Stimulated activated naive CD8-positive, alpha-beta T cell treated with anti-CD3 and anti-CD28 coated beads, Interleukin-15, Interleukin-2, amounts not matched to agents 100 ng/mL and 50 ng/mL, for 24 hours (primary cell): ENCODE measurements at regions not wholly inside any gene's neighbourhood (a gene's known extent, or its start where the extent isn't known, plus 50 kb on each side); places are given as distances from the start of the nearest gene placed in this dataset.

ENCODE experiments used
- H3K27ac Mint-ChIP-seq: one replicate; pipeline ENCODE4 v1.8.0; 2021; ENCODE audit warnings: mild to moderate bottlenecking, mixed read lengths
- H3K27me3 Mint-ChIP-seq: one replicate; pipeline ENCODE4 v1.8.0; 2021; ENCODE audit warnings: mixed read lengths
- H3K36me3 Mint-ChIP-seq: one replicate; pipeline ENCODE4 v1.8.0; 2021; ENCODE audit warnings: low read depth, mixed read lengths
- H3K4me1 Mint-ChIP-seq: one replicate; pipeline ENCODE4 v1.8.0; 2021; ENCODE audit warnings: low read depth, mixed read lengths
- H3K4me3 Mint-ChIP-seq: one replicate; pipeline ENCODE4 v1.8.0; 2021; ENCODE audit warnings: mild to moderate bottlenecking, mixed read lengths
- H3K9me3 Mint-ChIP-seq: one replicate; pipeline ENCODE4 v1.8.0; 2021; ENCODE audit warnings: mixed read lengths

GRCh38 chr2:129334696-129335410 is 644.6 kb upstream of the RAB6C start:
- no peaks in the 10 kb centered on the region for H3K4me1 Mint-ChIP-seq
- no peaks in the 10 kb centered on the region for H3K36me3 Mint-ChIP-seq
- H3K9me3 Mint-ChIP-seq: peaks cover 3% of the 10 kb centered on the region
- H3K27ac Mint-ChIP-seq: no peak overlapping the region
- no peak overlapping the region for H3K4me3 Mint-ChIP-seq
- H3K27me3 Mint-ChIP-seq: peaks cover 9% of the 10 kb centered on the region

- Mint-ChIP-seq H3K9me3 (peaks cover 8% of the 10 kb centered on the region), H3K27ac (no peak overlapping the region), H3K4me1 (no peaks in the 10 kb centered on the region), H3K4me3 (no peak overlapping the region), H3K36me3 (no peaks in the 10 kb centered on the region), H3K27me3 (peaks cover 12% of the 10 kb centered on the region)
Observed at GRCh38 chr2:129336276-129336675, 643.2 kb upstream of the RAB6C start.

GRCh38 chr2:129337076-129337475 is 642.4 kb upstream of the RAB6C start:
- Mint-ChIP-seq H3K27me3 (peaks cover 17% of the 10 kb centered on the region), H3K9me3 (peaks cover 12% of the 10 kb centered on the region), H3K36me3 (no peaks in the 10 kb centered on the region), H3K4me3 (no peak overlapping the region), H3K27ac (no peak overlapping the region), H3K4me1 (no peaks in the 10 kb centered on the region)

- Mint-ChIP-seq H3K27me3 (peaks cover 6% of the 10 kb centered on the region), H3K9me3 (peaks cover 23% of the 10 kb centered on the region), H3K4me3 (no peak overlapping the region), H3K36me3 (no peaks in the 10 kb centered on the region), H3K27ac (no peak overlapping the region), H3K4me1 (no peaks in the 10 kb centered on the region)
Observed at GRCh38 chr2:129345540-129345939, 633.9 kb upstream of the RAB6C start.

GRCh38 chr2:129347486-129348217 is 631.8 kb upstream of the RAB6C start:
- Mint-ChIP-seq H3K4me1 (no peaks in the 10 kb centered on the region), H3K36me3 (no peaks in the 10 kb centered on the region), H3K27ac (no peak overlapping the region), H3K27me3 (no peaks in the 10 kb centered on the region), H3K9me3 (peaks cover 14% of the 10 kb centered on the region), H3K4me3 (no peak overlapping the region)

GRCh38 chr2:129354631-129355030 is 624.8 kb upstream of the RAB6C start:
- H3K27ac Mint-ChIP-seq: no peak overlapping the region
- H3K9me3 Mint-ChIP-seq: no peaks in the 10 kb centered on the region
- no peaks in the 10 kb centered on the region for H3K4me1 Mint-ChIP-seq
- H3K27me3 Mint-ChIP-seq: no peaks in the 10 kb centered on the region
- H3K36me3 Mint-ChIP-seq: no peaks in the 10 kb centered on the region
- H3K4me3 Mint-ChIP-seq: no peak overlapping the region

- H3K27me3 Mint-ChIP-seq: no peaks in the 10 kb centered on the region
- no peaks in the 10 kb centered on the region for H3K9me3 Mint-ChIP-seq
- H3K27ac Mint-ChIP-seq: no peak overlapping the region
- no peak overlapping the region for H3K4me3 Mint-ChIP-seq
- H3K36me3 Mint-ChIP-seq: no peaks in the 10 kb centered on the region
- no peaks in the 10 kb centered on the region for H3K4me1 Mint-ChIP-seq
Observed at GRCh38 chr2:129361688-129362087, 617.8 kb upstream of the RAB6C start.

- Mint-ChIP-seq H3K9me3 (no peaks in the 10 kb centered on the region), H3K27me3 (no peaks in the 10 kb centered on the region), H3K4me3 (no peak overlapping the region), H3K36me3 (no peaks in the 10 kb centered on the region), H3K27ac (no peak overlapping the region), H3K4me1 (no peaks in the 10 kb centered on the region)
Observed at GRCh38 chr2:129366263-129366662, 613.2 kb upstream of the RAB6C start.

- Mint-ChIP-seq H3K4me3 (no peak overlapping the region), H3K27ac (no peak overlapping the region), H3K27me3 (no peaks in the 10 kb centered on the region), H3K36me3 (no peaks in the 10 kb centered on the region), H3K4me1 (no peaks in the 10 kb centered on the region), H3K9me3 (no peaks in the 10 kb centered on the region)
Observed at GRCh38 chr2:129367107-129367506, 612.4 kb upstream of the RAB6C start.

GRCh38 chr2:129369437-129369836 is 610.0 kb upstream of the RAB6C start:
- Mint-ChIP-seq H3K36me3 (no peaks in the 10 kb centered on the region), H3K4me3 (no peak overlapping the region), H3K27ac (no peak overlapping the region), H3K4me1 (no peaks in the 10 kb centered on the region), H3K27me3 (no peaks in the 10 kb centered on the region), H3K9me3 (no peaks in the 10 kb centered on the region)

- Mint-ChIP-seq H3K4me1 (no peaks in the 10 kb centered on the region), H3K9me3 (no peaks in the 10 kb centered on the region), H3K27ac (no peak overlapping the region), H3K27me3 (no peaks in the 10 kb centered on the region), H3K4me3 (no peak overlapping the region), H3K36me3 (no peaks in the 10 kb centered on the region)
Observed at GRCh38 chr2:129374452-129374851, 605.0 kb upstream of the RAB6C start.

- Mint-ChIP-seq H3K9me3 (no peaks in the 10 kb centered on the region), H3K4me3 (no peak overlapping the region)
Observed at GRCh38 chr2:129375632-129376425, 603.6 kb upstream of the RAB6C start.

GRCh38 chr2:129376426-129377077 is 602.9 kb upstream of the RAB6C start:
- Mint-ChIP-seq H3K27me3 (no peaks in the 10 kb centered on the region), H3K27ac (no peak overlapping the region), H3K4me1 (no peaks in the 10 kb centered on the region), H3K4me3 (no peak overlapping the region), H3K9me3 (peaks cover 5% of the 10 kb centered on the region), H3K36me3 (no peaks in the 10 kb centered on the region)

More at GRCh38 chr2:129375632-129376425, 603.6 kb upstream of the RAB6C start:
- Mint-ChIP-seq H3K27ac (no peak overlapping the region), H3K27me3 (no peaks in the 10 kb centered on the region), H3K4me1 (no peaks in the 10 kb centered on the region), H3K36me3 (no peaks in the 10 kb centered on the region)

GRCh38 chr2:129377078-129377469 is 602.4 kb upstream of the RAB6C start:
- Mint-ChIP-seq H3K27me3 (no peaks in the 10 kb centered on the region), H3K4me3 (no peak overlapping the region), H3K4me1 (no peaks in the 10 kb centered on the region)

GRCh38 chr2:129378186-129378585 is 601.3 kb upstream of the RAB6C start:
- Mint-ChIP-seq H3K9me3 (peaks cover 16% of the 10 kb centered on the region), H3K4me1 (no peaks in the 10 kb centered on the region), H3K36me3 (no peaks in the 10 kb centered on the region), H3K4me3 (no peak overlapping the region), H3K27me3 (no peaks in the 10 kb centered on the region), H3K27ac (no peak overlapping the region)

More at GRCh38 chr2:129377078-129377469, 602.4 kb upstream of the RAB6C start:
- peaks cover 7% of the 10 kb centered on the region for H3K9me3 Mint-ChIP-seq
- H3K36me3 Mint-ChIP-seq: no peaks in the 10 kb centered on the region
- H3K27ac Mint-ChIP-seq: no peak overlapping the region
